DND-41 (cell line): ENCODE measurements at regions not wholly inside any gene's neighbourhood (a gene's known extent, or its start where the extent isn't known, plus 50 kb on each side); places are given as distances from the start of the nearest gene placed in this dataset.

ENCODE experiments used
- EZH2 ChIP-seq: IDR thresholded peaks from 3 replicates; pipeline ENCODE4 v1.6.1; 2012; ENCODE audit warnings: borderline replicate concordance, low read depth, mild to moderate bottlenecking, moderate library complexity, low read length, inconsistent platforms; ENCODE audit not compliant: severe bottlenecking
- TF ChIP-seq, protein P1 (sequence below): IDR thresholded peaks from 2 replicates; pipeline ENCODE4 v1.5.1; 2012; ENCODE audit warnings: borderline replicate concordance, low read length, moderate library complexity, mild to moderate bottlenecking; ENCODE audit not compliant: poor library complexity, severe bottlenecking; ENCODE audit errors: extremely low read depth

DNA sequence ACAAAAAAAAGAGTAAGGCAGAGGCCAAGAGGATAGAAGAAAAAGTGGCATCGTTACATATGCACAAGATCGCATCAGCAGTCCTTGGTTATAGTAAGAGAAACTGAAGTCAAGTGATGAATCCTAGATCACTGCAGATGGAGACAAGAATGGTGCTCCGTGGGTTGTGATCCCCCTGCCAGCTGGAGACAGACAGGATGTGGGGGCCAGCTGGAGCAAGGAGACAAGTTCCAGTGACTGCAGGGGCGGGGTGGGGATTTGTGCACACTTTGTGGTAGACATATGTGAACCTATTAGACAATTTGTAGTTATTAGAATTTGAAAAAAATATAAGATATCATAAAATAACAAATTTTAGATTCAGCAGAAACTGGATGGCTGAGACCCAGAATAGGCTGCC is 697.9 kb upstream of the ADAMTS16 start:
- TF ChIP-seq, protein P1, sequence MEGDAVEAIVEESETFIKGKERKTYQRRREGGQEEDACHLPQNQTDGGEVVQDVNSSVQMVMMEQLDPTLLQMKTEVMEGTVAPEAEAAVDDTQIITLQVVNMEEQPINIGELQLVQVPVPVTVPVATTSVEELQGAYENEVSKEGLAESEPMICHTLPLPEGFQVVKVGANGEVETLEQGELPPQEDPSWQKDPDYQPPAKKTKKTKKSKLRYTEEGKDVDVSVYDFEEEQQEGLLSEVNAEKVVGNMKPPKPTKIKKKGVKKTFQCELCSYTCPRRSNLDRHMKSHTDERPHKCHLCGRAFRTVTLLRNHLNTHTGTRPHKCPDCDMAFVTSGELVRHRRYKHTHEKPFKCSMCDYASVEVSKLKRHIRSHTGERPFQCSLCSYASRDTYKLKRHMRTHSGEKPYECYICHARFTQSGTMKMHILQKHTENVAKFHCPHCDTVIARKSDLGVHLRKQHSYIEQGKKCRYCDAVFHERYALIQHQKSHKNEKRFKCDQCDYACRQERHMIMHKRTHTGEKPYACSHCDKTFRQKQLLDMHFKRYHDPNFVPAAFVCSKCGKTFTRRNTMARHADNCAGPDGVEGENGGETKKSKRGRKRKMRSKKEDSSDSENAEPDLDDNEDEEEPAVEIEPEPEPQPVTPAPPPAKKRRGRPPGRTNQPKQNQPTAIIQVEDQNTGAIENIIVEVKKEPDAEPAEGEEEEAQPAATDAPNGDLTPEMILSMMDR = no peak
- TF ChIP-seq EZH2 = no peak
